Mammary epithelial cell (primary cell): ENCODE measurements at regions not wholly inside any gene's neighbourhood (a gene's known extent, or its start where the extent isn't known, plus 50 kb on each side); places are given as distances from the start of the nearest gene placed in this dataset.

Source experiments
- CTCF ChIP-seq, 2 donors: IDR thresholded peaks in 1 of 2; conservative IDR thresholded peaks in 1 of 2; 2 replicates each; pipeline ENCODE4 v1.5.1; 2011 to 2012; ENCODE audit warnings: inconsistent platforms in 2 of 2, low read length in 2 of 2, mild to moderate bottlenecking in 2 of 2, control low read depth in 1 of 2, low read depth in 1 of 2; ENCODE audit not compliant: insufficient read depth in 1 of 2; ENCODE audit errors: extremely low read depth in 1 of 2
- EZH2 ChIP-seq: IDR thresholded peaks from 2 replicates; pipeline ENCODE4 v1.6.1; 2012; ENCODE audit warnings: low read length, inconsistent platforms, borderline replicate concordance

- TF ChIP-seq CTCF (conservative IDR thresholded peaks at IDR 0.05 in 1 of 2, IDR thresholded peaks at IDR 0.05 in 1 of 2; ENCODE audit: extremely low read depth in 1 of 2, insufficient read depth in 1 of 2, low read depth in 1 of 2, low read length in 2 of 2) (no peak), EZH2 (no peak)
Observed at GRCh38 chr2:62430146-62430545, 75.8 kb downstream of the TMEM17 start.
